ENCODE measurements at regions not wholly inside any gene's neighbourhood (a gene's known extent, or its start where the extent isn't known, plus 50 kb on each side); places are given as distances from the start of the nearest gene placed in this dataset.

- TF ChIP-seq ZNF8 (CRISPR knock-in tag; IDR thresholded peaks at IDR 0.05) (no peak), BACH2 (CRISPR knock-in tag; IDR thresholded peaks at IDR 0.05; ENCODE audit: borderline replicate concordance) (no peak), RARB (CRISPR knock-in tag; IDR thresholded peaks at IDR 0.05) (no peak), ZNF565 (CRISPR knock-in tag; conservative IDR thresholded peaks at IDR 0.05; ENCODE audit: low read depth) (no peak), ZNF70 (CRISPR knock-in tag; IDR thresholded peaks at IDR 0.05) (no peak), TSHZ2 (CRISPR knock-in tag; IDR thresholded peaks at IDR 0.05) (no peak)
Measured at GRCh38 chr6:14444295-14444972, 326.9 kb downstream of the CD83 start (continued).

- ATAC-seq: no peak
- TF ChIP-seq POU6F1 (CRISPR knock-in tag; IDR thresholded peaks at IDR 0.05; ENCODE audit: borderline replicate concordance, low read depth) (no peak), GLIS3 (CRISPR knock-in tag; IDR thresholded peaks at IDR 0.05) (no peak), PPARA (CRISPR knock-in tag; IDR thresholded peaks at IDR 0.05; ENCODE audit: borderline replicate concordance) (no peak), ZFP3 (CRISPR knock-in tag; IDR thresholded peaks at IDR 0.05) (no peak), PATZ1 (CRISPR knock-in tag; IDR thresholded peaks at IDR 0.05; ENCODE audit: borderline replicate concordance) (no peak), ESRRG (CRISPR knock-in tag; IDR thresholded peaks at IDR 0.05) (no peak), TSHZ2 (CRISPR knock-in tag; IDR thresholded peaks at IDR 0.05) (no peak), ARNTL (CRISPR knock-in tag; IDR thresholded peaks at IDR 0.05; ENCODE audit: borderline replicate concordance, low read depth) (no peak), TCF4 (CRISPR knock-in tag; IDR thresholded peaks at IDR 0.05; ENCODE audit: borderline replicate concordance) (no peak), ISL1 (CRISPR knock-in tag; IDR thresholded peaks at IDR 0.05) (no peak), CREB5 (CRISPR knock-in tag; IDR thresholded peaks at IDR 0.05; ENCODE audit: low read depth) (no peak), CSDC2 (CRISPR knock-in tag; IDR thresholded peaks at IDR 0.05) (no peak), BACH2 (CRISPR knock-in tag; IDR thresholded peaks at IDR 0.05; ENCODE audit: borderline replicate concordance) (no peak)
Measured at GRCh38 chr6:14447240-14447639, 329.7 kb downstream of the CD83 start.

GRCh38 chr6:14448246-14448645 is 330.7 kb downstream of the CD83 start:
- TF ChIP-seq ESRRG (CRISPR knock-in tag; IDR thresholded peaks at IDR 0.05): no peak
- no peak for ATAC-seq

- TF ChIP-seq POU6F1 (CRISPR knock-in tag; IDR thresholded peaks at IDR 0.05; ENCODE audit: borderline replicate concordance, low read depth) (no peak), RARB (CRISPR knock-in tag; IDR thresholded peaks at IDR 0.05) (no peak), SNAI2 (CRISPR knock-in tag; IDR thresholded peaks at IDR 0.05) (no peak), PPARA (CRISPR knock-in tag; IDR thresholded peaks at IDR 0.05; ENCODE audit: borderline replicate concordance) (no peak)
- ATAC-seq: no peak
Measured at GRCh38 chr6:14450133-14450504, 332.5 kb downstream of the CD83 start.
